ENCODE measurements at regions not wholly inside any gene's neighbourhood (a gene's known extent, or its start where the extent isn't known, plus 50 kb on each side); places are given as distances from the start of the nearest gene placed in this dataset.

GRCh38 chr3:189375532-189375931, 203.8 kb downstream of the TPRG1 start:
- TF ChIP-seq ZNF416 (tag by site-specific recombination; IDR thresholded peaks at IDR 0.05) (no peak), ZXDB (tag by site-specific recombination; IDR thresholded peaks at IDR 0.05) (no peak), ZNF274 (IDR thresholded peaks at IDR 0.05; ENCODE audit: low read length) (no peak), ZNF274 (tag by site-specific recombination; IDR thresholded peaks at IDR 0.05; ENCODE audit: borderline replicate concordance) (no peak), ZBTB44 (tag by site-specific recombination; IDR thresholded peaks at IDR 0.05) (no peak), REPIN1 (tag by site-specific recombination; IDR thresholded peaks at IDR 0.05; ENCODE audit: low read depth) (no peak), ZNF837 (tag by site-specific recombination; IDR thresholded peaks at IDR 0.05) (no peak), ZBTB1 (tag by site-specific recombination; IDR thresholded peaks at IDR 0.05) (no peak)
- TF ChIP-seq, protein P1, sequence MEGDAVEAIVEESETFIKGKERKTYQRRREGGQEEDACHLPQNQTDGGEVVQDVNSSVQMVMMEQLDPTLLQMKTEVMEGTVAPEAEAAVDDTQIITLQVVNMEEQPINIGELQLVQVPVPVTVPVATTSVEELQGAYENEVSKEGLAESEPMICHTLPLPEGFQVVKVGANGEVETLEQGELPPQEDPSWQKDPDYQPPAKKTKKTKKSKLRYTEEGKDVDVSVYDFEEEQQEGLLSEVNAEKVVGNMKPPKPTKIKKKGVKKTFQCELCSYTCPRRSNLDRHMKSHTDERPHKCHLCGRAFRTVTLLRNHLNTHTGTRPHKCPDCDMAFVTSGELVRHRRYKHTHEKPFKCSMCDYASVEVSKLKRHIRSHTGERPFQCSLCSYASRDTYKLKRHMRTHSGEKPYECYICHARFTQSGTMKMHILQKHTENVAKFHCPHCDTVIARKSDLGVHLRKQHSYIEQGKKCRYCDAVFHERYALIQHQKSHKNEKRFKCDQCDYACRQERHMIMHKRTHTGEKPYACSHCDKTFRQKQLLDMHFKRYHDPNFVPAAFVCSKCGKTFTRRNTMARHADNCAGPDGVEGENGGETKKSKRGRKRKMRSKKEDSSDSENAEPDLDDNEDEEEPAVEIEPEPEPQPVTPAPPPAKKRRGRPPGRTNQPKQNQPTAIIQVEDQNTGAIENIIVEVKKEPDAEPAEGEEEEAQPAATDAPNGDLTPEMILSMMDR (tag by site-specific recombination; IDR thresholded peaks at IDR 0.05): no peak

All from HEK293 (cell line).